COLO668 (cell line): ENCODE measurements at regions not wholly inside any gene's neighbourhood (a gene's known extent, or its start where the extent isn't known, plus 50 kb on each side); places are given as distances from the start of the nearest gene placed in this dataset.
"Not testable (repeated sequence)": the region's sequence is repeated elsewhere in the genome, so short reads cannot be mapped to it uniquely, and the experiment has no call there.

Experiments used
- DNase-seq: peaks from one replicate; lab custom pipeline; 2025; ENCODE audit not compliant: unreplicated experiment; lab: John Stamatoyannopoulos, UW

DNA sequence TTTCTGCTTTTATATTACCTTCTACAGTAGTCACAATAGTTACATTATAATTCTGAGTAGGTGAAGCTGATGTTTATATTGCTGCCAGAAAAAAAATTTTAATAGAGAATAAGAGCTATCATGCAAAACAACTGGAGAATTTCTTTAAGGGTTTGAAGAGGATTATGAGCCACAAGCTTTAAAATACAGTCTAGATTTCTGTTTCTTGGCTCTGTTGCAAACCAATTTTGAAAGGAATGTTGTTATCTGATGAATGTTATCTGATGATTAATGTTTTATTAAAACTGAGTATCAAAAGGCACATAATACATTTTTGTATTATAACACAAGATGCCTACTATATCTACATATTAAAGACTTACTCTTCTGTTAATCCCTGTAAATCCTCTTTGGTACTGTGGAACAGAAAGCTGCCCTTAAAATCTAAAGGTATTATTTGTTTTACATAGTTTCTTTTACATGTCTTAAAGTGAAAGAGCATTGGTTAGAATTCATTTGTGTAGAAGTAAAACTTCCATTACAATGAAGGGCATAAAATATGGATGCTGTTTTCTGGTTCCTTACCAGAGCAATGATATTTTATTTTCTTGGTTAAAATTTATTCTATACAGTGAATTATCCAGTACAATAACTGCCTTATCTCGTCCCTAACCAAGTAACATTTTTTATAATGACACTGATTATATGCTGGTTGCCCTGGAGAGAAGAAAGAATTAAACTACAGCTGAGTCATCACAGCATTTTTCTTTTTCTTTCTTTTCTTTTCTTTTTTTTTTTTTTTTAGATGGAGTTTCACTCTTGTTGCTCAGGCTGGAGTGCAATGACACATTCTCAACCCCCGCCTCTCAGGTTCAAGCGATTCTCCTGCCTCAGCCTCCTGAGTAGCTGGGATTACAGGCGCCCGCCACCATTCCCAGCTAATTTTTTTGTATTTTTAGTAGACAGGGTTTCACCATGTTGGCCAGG is 205.7 kb downstream of the TANC2 start:
- no peak for DNase-seq

DNA sequence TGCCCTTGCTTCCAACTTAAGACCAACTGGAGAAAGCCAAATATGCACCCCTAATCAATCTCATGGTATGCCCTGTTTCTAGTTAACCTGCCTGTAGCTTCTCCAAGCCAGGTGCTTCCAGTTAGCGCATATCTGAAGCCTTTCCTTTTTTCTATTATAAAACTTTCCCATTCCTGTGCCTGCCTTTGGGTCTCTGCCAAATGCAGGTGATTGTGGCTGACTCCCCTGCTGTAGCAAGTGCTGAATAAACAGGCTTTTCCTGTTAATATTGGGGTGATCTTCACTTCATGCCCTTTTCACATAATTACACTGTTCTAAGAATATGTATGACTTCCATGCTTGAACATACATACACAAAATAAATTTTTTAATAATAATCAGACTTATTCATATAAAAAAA is 207.4 kb downstream of the TANC2 start:
- DNase-seq: no peak

DNA sequence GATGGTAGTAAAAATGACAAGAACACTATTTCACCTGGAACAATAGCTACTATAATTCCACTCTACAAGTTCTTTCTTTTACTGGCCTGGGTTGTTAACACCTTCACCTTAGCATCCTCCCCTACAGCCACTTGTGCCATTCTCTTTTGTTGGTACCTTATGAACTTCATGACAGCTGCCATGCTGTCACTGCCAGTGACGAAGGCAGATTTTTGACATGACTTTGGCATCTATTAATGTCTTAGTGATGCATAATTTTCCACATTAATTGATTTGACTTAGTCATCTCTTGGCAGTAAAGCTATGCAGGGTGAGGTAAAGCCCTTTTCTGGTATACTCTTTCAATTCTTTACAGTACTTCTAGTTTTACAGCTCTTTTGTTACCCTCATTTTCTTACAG is 207.9 kb downstream of the TANC2 start:
- no peak for DNase-seq

DNA sequence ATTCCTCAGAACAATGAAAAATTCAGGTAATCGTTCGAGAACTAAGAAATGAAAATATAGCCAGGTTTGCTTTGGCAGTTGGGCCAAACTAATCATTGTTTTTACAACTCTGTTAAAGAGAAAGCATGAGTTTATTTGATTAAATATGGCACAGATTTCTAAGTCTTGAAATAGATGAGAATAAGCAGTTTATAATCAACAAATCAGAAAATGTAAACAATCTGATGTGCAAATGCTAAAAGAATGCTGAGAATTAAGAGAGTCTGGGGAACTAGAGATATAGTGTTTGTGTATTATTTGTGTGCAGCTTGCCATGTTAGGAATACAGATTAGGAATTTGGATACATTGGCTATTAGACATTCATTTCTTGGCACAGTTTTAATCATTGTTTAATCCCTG is 212.5 kb downstream of the TANC2 start:
- DNase-seq: no peak

DNA sequence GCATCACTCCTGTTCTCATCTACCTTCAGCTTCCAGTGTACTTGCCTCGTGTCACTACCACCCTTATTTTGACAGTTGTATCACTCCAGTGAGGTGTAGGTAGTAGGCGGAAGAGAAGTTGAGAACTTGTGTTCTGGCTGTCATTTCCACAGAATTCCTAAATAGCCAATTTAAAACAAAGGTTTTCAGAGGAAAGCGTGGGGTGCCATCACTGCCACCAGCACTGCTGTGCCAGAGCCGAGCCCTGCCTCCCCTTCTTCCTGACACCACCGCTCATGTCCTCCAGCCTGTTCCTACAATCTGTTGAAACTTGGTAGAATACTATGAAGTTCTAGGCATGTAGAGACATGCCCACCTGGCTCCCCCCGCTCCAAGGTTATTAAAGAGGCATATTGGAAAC is 215.8 kb downstream of the TANC2 start:
- no peak for DNase-seq

DNA sequence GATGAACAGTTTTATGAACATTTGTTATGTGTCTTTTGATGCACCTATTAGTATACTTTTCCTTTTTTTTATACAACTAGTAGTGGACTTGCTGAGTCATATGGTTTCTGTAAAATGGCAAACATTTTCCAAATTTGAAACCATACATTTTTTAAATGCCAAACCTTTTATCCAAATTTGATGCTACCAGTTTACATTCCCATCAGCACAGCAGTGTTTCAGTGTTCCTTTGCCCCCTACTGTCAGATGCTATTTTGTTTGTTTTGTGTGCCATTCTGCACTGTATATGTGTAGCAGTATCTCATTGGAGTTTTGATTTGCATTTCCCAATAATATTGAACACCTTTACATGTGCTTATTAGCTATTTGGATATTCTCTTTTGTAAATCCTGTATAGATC is 219.4 kb downstream of the TANC2 start:
- no peak for DNase-seq

DNA sequence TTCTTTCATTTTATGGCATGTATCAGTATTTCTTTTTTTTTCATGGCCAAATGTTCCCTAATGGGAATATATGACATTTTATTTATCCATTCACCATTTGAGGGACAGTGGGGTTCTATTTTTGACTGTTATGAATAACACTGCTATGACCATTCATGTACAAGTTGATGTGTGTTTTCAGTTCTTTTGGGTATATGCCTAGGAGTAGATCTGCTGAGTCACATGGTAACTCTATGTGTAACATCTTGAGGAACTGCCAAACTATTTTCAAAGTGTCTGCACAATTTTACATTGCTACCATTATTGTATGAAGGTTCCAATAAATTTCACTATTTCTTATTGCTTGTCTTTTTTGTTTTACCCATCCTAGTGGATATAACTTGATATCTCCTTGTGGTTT is 223.0 kb downstream of the TANC2 start:
- DNase-seq: no peak

DNA sequence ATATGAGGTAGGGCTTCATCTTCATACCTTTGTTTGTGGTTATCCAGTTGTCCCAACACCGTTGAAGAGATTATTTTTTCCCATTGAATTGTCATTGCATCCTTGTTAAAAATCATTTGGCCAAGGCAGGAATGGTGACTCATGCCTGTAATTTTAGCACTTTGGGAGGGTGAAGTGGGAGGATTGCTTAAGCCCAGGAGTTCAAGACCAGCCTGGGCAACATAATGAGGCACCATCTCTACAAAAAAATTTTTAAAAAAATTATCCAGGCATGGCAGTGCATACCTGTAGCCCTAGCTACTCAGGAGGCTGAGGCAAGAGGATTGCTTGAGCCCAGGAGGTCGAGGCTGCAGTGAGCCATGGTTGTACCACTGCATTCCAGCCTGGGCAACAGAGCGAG is 223.9 kb downstream of the TANC2 start:
- DNase-seq: no peak

DNA sequence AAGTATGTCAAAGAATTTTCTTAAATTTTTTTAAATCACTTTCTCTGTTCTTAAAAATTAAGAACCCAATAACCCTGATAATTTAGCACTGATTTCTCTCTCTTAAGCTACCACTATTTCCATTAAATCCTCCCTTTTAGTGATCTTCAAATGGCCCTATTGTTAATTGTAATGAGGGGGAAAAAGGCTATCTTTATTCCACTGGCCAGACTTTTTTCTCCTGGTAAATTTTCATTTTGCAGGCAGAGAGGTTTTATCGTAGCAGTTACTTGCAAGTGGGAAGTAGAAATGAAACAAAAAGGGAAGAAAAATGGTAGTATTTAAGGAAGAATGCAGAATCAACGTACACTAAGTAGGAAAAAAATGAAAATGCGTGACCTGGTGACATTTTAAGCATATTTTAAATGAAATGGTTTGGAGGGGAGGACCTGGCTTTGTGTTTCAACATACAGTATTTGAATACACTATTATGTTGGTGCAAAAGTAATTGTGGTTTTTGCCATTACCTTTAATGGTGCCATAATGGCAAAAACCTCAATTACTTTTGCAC is 224.9 kb downstream of the TANC2 start:
- no peak for DNase-seq

DNA sequence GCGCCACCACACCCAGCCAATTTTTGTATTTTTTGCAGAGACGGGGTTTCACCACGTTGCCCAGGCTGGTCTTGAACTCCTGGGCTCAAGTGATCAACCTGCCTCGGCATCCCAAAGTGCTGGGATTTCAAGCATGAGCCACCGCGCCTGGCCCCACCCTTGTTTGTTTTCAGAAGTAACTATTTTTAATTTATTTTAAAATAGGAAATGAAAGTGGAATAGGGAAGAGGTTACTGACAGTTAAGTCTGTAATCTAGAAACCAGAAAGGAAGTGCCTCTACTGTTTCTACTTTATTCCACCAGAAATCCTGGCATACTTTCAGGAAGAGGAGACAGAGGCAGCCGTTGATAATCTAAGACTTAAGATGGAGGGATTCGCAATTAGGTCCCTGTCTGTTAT is 225.6 kb downstream of the TANC2 start:
- no peak for DNase-seq

DNA sequence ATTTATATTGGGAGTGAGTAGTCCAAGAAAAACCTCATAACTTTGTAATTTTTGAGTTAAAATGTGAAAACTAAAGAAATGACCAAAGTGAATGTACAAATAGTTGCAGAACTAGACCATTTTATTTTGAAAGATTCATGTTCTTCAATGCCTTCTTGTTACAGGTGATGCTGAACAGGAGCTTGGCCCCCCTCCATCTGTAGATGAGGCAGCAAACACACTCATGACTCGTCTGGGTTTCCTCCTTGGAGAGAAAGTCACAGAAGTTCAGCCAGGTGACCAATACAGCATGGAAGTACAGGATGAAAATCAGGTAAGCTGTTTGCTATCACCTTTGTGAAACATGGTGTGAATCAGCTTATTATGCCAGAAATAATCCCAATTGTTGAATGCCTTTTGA is 227.8 kb downstream of the TANC2 start:
- no peak for DNase-seq

DNA sequence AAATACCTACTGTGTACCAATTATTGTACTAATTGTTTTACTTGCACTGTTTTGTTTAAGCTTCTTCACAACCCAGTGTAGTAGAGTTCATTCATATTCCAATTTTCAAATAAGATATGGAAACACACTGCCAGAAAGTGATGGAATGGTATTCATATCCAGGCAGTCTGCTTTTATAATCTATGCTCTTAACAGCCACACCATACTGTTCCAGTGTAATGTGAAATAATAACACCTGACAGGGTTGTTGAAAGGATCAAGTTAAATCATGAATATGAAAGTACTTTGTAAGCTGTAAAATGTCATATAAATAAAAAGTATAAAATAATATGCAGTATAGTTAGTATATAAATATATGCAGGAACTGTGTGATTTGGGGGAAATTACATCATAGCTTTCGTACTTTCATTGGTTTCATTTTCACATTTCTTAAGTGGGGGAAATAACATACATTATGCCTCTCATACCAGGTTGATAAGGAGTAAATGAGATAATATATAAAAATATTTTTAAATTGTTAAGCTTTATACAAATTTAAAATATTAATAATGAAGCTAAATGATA is 230.8 kb downstream of the TANC2 start:
- no peak for DNase-seq

DNA sequence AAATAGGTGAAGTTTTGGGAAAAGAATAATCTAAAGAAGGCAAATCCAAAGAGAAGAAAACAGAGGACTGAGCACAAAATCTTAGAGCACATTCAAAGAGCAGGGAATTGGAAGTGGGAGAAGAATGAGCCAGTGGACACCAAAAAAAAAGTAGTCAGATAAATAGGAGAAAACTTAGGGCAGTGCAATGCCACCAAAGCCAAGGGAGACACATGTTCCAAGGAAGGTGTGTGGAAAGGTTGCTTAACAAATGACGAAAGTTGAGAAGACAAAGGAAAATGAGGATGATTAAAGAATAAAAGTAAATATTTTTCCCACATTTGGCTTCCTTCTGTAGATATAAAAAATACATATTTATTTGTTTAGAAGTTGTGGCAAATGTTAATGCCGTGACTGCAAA is 237.6 kb downstream of the TANC2 start:
- no peak for DNase-seq

DNA sequence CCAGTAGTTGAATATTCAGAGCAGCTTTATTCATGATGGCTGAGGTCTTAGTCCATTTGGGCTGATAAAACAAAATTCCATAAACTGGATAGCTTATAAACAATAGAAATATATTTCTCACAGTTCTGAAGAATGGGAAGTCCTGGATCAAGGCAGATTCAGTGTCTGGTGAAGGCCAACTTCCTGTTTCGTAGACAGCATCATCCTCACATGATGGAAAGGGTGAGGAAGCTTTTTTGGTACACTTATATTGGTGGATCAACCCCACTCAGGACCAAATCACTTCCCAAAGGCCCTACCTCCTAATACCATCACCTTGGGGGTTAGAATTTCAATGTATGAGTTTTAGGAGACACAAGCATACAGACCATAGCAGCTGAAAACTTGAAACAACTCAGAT is 224.2 kb downstream of the CYB561 start:
- DNase-seq: no peak

DNA sequence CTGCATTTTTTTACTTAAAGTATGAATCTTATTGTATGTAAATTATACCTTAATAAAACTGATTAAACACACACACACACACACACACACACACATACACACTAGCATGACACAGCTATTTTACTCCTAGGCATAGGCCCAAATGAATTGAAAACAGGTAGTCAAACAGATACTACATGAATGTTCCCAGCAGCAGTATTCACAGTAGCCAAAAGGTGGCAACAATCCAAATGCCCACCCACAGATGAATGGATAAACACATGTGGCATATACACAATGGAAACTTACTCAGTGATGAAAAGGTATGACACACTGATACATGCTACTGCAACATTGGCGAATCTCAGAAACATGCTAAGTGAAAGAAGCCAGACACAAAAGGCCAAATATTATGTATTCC is 223.5 kb downstream of the CYB561 start:
- no peak for DNase-seq

DNA sequence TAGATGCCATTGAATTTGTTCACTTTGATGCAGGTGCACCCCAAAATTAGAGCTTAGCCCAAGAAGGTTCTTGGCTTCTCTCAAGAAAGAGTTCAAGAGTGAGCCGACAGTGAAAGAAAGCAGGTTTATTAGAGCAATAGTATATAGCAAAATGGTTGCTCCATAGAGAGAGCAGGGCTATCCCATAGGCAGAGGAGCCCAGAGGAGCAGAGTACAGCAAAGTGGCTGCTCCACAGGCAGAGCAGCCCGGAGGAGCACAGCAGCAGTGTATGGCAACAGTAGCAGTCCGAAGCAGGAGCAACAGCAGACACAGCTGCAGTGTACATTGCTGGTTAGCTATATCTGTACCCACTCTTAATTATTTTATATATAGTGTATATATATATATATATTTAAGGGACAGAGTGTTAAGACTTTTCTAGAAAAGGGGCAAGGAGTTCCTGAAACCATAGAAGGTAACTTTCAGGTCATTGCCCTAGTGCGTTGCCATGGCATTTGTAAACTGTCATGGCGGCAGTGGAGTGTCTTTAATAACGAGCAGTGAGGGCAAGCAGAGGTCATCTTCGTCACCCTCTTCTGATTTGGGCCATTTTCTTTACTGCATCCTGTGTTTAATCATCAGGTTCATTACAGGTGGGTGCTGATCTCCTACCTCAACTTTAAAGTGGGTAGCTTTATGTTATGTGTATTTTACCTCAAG is 222.7 kb downstream of the CYB561 start:
- DNase-seq: no peak

DNA sequence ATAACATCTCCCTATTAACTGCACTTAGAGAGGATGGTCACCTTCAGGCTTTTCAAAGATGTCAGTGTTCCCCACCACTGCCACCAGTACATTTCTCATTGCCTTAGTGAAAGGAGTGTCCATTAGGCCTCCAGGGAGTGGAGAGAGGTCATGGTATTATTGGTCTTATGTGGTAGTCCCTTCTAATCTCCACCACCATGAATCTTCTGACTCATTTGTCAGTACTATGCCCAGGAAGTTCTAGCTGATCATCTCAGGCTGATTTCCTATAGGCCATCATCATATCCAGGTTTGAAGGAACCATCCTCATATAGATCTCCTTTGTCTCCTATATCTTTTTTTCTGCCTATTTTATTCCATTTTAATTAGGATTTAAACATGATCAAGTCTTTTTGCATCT is 221.5 kb downstream of the CYB561 start:
- no peak for DNase-seq

DNA sequence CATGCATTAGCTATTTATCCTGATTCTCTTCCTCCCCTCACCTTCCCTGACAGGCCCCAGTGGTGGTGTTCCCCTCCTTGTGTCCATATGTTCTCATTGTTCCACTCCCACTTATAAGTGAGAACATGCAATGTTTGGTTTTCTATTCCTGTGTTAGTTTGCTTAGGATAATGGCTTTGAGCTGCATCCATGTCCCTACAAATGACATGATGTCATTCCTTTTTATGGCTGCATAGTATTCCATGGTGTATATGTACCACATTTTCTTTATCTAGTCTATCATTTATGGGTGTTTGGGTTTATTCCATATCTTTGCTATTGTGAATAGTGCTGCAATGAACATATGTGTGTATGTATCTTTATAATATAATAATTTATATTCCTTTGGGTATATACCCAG is 219.4 kb downstream of the CYB561 start:
- DNase-seq: not testable (repeated sequence)

DNA sequence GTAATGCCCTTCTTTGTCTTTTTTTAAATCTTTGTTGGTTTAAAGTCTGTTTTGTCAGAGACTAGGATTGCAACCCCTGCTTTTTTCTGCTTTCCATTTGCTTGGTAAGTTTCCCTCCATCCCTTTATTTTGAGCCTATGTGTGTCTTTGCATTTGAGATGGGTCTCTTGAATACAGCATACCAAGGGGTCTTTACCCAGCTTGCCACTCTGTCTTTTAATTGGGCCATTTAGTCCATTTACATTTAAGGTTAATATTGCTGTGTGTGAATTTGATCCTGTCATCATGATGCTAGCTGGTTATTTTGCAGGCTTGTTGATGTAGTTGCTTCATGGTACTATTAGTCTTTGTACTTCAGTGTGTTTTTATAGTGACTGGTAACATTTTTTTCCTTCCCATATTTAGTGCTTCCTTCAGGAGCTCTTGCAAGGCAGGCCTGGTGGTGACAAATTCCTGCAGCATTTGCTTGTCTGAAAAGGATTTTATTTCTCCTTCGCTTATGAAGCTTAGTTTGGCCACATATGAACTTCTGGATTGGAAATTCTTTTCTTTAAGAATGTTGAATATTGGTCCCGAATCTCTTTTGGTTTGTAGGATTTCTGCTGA is 215.0 kb downstream of the CYB561 start:
- not testable (repeated sequence) for DNase-seq

DNA sequence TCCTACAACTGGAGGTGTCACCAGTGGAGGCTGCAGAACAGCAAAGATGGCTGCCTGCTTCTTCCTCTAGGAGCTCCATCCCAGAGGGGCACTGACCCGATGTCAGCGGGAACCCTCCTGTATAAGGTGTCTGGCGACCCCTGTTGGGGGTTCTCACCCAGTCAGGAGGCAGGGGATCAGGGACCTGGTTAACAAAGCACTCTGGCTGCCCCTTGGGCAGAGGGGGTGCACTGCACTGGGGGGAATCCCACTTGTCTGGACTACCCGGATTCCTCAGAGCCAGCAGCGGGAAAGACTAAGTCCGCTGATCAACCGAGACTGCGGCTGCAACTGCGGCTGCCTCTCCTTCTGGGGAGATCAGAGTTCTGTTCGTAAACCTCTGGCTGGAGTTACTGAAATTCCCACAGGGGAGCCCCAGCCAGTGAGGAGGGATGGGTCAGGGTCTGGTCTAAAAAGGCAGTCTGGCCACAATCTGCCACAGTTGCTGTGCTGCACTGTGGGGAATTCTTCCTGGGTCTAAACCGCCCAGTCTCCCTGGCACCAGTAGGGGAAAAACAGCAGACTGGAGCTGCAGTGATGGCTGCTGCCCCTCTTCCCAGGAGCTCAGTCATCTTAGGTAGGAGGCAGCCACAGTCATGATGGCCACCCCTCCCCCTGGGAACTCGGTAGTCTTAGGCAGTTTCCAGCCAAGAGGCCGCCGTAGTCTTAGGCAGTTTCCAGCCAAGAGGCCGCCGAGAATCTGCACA is 213.4 kb downstream of the CYB561 start:
- no peak for DNase-seq

DNA sequence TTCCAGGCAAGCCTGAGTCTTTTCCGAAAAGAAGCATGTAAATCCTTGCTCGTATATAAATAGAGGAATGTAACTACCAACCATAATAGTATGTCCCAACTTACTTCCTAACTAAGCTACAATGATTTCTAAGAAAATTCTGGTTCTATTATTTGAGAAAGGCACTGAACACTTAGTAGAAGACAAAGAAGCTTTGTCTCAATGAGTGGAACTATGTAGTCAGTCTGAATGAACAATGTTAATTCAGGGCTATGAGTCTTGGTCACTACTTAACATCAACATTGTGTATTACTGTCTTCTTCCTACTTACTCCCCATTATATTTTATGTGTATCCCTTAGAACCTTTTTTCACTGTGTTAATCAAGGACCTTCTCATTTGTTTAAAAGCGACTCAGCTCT is 206.0 kb downstream of the CYB561 start:
- DNase-seq: no peak
